ENCODE measurements at regions not wholly inside any gene's neighbourhood (a gene's known extent, or its start where the extent isn't known, plus 50 kb on each side); places are given as distances from the start of the nearest gene placed in this dataset.

DNA sequence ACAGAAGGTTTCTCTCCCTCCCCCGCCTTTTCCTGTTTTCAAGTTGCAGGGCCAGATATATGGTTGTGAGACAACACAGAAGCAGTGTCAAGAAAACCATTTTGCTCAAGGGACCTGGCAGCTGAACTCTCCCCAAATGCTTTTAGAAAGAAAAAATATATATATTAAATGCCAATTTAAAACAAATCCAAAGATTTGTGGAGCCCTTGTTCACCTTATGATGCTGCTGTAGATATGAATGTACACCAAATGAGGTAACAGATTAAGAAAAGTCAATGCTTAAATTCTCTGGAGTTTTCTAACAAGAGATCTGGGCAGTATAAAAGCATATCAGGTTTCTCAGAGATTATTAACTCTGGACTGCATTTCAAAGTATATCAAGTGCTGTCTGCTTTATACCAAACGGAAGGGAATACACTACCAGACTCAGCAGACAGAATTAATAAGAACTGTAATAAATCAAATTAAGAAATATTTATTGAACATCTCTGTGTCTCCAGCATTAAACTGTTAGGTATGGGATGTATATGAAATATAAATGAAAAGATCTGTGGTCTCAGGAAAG, 357.5 kb downstream of the HDGFL1 start:
- no peak for DNase-seq (ENCODE audit: low read depth, low spot score)

DNA sequence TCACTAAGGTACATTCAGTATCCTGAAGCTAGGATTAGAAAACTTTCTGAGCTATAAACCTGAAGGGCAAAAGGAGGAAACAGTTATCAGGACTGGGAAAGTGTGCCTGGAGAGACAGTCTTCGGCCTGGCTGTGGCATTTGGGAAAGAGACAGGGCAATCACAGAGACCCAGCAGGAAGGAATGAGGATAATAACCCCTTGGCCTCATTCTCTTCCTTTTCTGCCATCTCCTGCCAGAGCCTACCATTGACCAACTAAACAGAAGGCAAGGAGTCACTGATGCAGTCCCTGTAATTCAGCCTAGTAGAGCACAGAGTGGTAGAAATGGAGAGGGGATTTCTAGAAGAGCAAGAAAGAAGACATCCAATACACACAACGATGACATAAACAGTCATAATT, 359.4 kb downstream of the HDGFL1 start:
- no peak for DNase-seq (ENCODE audit: low read depth, low spot score)

DNA sequence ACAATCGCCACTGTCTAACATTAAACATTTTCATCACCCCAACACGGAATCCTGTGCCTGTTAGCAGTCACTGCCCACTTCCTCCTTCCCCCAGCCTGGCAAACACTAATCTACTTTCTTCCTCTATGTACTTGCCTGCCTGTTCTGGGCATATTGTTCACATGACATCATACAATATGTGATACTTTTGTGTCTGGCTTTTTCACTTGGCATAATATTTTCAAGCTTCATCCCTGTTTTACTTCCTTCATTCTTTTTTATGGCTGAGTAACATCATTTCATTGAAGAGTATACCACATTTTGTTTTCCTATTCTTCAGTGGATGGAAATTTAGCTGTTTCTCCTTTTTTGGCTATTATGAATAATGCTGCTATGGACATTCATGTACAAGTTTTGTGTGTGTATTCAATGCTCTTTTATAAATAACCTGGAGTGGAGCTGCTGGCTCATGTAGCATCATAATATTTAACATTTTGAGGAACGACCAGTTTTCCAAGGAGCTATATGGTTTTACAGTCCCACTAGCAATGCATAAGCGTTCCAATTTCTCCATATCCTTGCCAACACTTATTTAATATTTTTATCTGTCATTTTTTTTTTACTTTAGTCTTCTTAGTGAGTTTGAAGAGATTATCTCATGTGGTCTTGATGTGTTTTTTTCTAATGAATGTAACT, 360.1 kb downstream of the HDGFL1 start:
- no peak for DNase-seq (ENCODE audit: low read depth, low spot score)

DNA sequence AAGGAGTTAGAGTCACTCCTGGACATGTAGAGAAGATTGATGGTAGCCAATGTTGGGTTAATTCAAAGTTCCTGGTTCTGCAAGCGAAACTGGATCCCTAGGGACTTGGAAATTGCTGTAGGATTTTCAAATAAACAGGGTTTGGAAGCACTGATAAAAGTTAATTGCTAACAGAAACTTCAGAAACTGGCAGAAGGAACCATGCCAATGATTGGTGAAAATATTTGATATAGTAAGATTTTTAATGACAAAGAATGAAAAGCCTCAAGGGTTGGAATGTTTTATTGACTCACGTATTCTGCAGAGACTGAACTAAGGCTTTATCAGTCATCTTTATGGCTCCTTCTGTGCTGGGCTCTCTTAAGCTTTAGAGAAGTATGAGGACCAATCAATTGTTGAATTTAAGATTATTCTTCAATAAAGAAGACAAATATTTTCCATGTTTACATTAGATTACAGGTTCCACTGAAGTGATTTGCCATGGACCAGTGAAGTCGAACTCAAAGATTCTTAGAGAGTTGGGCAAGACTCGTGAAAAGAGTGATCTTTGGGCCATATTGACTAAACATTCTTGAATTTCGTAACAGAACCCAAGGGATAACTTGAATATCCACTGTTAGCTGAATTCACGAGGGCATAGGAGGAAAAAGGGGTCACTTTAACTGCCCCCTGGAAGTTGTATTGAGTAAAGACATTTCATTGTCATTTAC, 371.4 kb downstream of the HDGFL1 start:
- DNase-seq (ENCODE audit: low read depth, low spot score), result no peak

DNA sequence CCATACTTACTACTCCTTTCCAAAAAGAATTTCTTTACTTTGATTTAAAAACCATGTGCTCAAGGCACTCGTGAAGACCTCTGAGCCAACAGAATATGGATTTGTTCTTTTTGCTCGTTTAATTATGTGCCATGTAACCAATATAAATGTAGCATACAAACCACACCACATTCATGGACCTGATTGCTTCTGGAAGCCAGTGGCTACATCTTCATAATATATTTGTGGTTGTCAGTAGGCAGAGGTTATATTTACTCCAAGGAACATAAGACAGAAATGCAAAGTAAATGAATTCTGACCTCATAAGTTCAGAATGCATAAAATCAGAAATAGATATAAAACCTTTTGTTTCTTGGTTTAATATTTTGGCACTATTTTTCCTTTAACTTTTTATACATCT, 373.0 kb downstream of the HDGFL1 start:
- no peak for DNase-seq (ENCODE audit: low read depth, low spot score)

DNA sequence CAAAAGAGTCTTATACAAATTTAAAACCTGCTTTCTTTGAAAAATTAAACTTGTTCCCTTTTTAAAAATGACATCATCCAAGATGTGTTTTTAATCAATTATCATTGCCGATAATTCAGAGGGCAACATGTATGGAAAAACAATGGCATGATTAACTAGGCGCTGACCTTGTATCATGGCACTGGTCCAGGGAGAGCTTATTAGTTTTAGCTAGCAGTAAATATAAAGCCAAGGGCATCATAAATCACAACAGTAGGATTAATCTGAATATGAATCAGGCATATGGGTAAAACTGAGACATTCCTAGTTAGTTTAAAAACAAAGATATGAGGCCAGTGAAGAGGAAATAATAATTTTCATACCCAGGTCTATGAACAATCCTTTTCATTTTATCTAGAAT, 374.0 kb downstream of the HDGFL1 start:
- no peak for DNase-seq (ENCODE audit: low read depth, low spot score)

DNA sequence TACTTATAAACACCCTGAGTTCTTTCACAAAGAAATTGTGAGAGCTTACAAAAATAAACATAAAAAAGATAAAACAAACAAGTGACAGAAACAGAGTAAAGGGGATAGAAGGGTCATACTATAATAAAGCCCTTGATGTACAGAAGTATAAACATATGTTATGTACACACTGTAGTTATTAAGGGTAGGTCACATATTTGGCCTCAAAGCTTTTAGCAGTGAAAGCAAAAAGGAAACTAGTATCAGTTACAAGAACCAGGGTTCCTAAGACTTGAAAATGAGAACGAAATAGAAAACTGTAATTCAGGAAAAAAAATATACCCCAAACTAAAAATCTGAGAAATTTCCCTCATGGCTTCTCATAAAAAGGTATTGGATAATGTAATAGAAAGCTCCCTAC, 380.6 kb downstream of the HDGFL1 start:
- DNase-seq (ENCODE audit: low read depth, low spot score), result no peak

DNA sequence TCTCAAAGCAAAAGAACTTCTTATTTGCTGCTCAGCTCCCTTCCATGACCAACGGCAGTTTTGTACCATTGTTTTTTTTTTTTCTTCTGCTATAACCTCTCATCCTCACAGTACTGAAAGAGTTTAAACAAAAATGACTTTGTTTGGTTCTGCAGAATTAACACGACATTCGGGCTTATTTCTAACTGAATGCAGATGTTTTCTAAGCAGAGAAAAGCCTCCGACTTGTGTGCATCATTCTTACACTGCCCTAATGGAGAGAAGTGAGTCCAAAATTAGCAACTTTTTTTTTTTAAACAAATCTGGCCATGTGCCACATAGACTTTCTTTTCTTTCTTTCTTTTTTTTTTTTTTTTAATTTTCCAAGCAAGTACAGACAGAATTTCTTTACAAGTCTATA, 382.7 kb downstream of the HDGFL1 start:
- no peak for DNase-seq (ENCODE audit: low read depth, low spot score)

DNA sequence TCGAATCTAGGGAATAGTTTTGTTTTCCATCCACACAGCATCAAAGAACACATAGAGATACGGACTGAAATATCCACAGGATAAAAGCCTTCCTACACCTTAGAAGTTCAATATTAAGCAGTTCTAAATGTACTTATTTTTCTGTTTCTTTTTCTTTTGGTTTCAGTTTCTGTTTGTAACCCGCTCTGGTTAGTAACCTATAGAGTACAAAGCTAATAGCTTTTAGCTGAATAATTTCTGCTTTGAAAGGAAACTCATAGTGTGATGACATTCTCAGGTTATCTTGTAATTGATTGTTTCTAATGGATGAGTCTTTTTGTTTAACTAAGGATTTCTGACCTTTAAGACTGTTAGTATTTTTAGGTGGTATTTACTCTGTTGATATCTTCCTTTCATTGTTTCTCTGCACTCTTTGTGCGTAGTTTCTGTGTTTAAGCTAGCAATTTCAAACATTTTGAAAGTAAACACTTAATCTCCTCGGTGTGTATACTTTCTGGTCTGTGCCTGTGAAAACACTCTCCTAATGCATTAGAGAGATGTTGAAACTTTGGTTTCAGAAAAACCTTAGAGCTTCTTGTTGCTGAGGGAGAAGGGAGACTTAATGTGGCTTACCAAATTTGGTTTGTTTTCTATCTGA, 385.5 kb downstream of the HDGFL1 start:
- DNase-seq (ENCODE audit: low read depth, low spot score), result no peak

DNA sequence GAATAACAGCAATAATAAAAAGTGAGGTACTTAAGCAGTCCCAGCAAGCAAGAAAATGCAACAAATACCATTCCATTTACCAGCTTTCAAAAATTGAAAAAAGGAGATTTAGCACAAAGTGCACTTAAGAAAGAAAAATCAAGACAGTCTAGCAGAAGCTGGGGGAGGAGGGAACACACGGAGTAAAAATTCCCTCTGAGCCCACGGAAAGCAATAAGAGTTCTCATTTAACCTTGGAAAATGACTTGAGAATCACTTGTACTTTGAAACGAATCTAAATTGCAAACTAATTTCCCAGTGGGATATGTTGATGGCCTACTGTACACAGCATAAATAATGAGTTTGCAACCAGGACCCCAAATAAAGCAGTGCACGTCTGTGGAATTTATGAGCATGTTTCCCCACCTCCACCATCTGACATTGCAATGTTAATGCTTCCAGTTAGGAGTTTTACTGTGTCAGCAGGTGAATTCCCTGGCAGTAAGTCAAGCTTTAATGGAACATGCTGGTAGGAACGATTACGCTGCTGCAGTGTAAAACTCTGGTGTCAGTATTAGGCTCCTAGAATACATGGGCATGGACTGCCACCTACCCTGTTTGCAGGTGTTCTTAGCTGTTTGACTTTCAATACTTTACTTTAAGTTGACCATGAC, 386.8 kb downstream of the HDGFL1 start:
- no peak for DNase-seq (ENCODE audit: low read depth, low spot score)

DNA sequence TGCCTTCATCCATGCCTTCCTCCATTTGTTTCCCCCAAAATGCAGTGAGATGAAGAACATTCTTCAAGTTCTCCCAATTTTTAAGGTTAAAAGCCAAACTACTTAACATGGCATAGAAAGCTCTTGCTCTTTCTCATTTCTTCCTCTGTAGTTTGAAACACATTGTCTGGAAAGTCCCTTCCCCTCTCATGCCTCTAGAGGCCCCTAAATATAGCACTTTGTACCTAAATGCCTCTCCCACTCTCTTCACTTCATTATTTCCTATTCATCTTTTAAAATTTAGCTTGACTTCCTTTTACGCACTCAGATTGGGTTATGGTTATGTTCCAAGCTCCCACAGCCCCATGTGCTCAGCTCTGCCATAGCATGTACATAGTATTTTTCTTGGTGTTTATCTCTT, 389.3 kb downstream of the HDGFL1 start:
- DNase-seq (ENCODE audit: low read depth, low spot score), result no peak

DNA sequence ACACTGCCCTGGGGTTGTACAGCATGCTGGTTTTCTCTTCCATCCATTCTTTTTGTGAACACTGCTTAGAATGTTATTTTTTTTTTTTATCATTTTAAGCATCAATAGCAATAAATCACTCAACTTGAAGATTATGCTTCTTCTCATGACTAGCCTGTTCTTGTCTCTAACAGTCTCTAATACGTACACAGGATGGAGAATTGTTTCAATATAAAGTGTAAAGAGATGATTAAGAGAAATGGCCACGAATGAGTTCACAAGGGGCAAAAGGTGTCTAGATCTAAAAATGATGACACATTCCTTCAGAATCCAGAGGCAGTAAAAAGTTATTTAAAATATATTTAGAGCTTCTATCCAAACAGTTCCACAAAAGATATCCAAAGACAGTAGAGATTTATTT, 390.2 kb downstream of the HDGFL1 start:
- DNase-seq (ENCODE audit: low read depth, low spot score), result no peak

DNA sequence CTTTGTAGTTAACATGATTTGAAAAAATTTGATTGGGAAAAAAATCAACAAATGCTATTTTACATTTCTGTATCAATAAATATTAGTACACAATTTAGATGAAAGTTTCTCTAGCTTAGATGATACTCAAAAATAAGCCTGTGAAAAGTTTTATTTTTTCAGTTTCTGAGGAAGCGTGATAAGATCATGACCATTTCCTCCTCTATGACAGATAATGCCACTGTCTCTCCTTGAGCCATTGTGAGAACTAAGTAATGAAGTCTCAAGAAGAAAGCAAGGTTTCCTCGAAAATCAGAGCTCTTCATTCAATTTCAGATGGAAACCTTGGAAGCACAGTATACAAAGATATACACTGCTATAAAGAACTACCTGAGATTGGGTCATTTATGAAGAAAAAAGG, 395.0 kb downstream of the HDGFL1 start:
- DNase-seq (ENCODE audit: low read depth, low spot score), result no peak

DNA sequence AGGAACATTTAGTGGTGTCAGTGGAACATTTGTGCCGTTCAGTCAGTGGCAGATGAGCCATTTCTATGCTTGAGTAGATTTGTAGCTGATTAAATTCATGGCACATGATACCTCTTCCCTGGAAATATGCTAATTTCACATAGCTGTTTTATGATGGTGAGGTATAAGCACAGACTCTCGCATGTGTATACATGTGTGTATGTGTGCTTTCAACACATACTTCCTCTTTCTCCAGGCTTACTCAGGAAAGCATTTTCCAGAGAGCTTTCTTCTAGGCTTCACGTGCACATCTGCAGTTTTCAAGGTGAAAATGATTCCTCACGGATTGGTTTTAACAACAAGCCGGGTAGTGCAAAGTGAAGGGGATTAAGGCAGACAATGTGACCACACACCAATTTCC, 396.5 kb downstream of the HDGFL1 start:
- DNase-seq (ENCODE audit: low read depth, low spot score), result no peak

DNA sequence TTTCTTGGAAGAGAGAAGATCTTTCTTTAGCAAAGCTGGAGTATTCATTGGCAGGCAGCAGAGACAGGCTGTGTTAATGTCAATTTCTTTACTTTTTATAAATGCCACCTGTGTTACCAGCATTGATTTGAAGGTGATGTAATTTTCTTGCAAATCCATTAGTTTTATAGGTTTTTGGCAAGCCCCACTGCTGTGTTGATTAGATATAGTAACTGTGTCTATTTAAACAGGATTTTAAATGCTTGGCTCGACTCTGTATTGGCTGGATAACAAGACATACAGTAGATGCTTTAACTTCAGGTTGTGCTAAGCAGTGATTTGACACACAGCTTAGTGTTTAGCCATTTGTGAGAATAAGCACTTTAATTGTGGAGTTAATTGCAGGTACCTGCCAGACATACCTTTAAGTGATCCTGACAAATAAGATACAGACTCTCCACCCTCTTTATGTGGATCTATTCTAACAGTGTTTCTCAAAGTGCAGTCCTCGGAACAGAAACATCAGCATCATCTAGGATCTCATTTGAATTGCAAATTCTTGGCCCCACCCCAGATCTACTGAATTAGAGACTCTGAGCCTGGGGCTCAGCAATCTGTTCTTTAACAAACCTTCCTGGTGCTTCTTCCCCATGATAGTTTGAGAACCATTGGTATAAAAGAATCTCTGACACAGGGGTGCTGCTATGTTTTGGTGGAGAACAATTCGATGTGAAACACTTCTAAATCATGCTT, 397.5 kb downstream of the HDGFL1 start:
- no peak for DNase-seq (ENCODE audit: low read depth, low spot score)

DNA sequence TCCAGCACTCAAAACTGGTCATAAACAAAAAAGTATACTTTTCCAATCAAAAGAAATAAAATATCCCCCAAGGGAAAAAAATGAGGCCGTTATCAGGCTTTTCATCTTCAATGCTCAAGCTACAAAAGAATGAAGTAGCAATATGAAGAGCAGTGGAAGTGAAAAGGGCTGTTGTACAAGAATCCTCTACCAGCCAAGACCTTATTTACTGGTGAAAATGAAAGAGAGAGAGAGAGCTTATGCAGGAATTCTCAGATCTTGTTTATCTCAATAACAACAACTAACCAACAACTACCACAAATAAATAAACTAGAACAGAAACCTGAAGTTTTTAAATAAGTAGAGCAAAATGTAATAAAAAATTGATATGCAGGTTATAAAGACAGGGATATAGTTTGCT, 400.6 kb downstream of the HDGFL1 start:
- no peak for DNase-seq (ENCODE audit: low read depth, low spot score)

DNA sequence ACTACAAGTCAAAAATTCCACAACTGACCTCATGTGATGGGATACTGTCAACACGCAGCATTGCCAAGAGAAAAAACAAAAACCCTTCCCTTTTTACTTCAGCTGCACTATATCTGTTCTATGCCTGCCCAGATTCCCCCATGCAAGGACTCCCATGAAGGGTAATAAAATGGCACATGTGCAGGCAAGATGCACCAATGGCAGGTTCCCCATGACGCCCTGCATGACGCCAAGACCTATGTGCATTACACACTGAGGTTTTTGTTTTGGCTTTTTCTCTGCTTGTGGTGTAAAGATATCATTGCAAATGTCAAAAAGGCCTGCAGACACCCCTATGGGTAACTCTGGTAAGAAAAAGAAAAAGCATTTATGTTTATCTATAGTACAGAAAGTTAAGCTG, 403.4 kb downstream of the HDGFL1 start:
- DNase-seq (ENCODE audit: low read depth, low spot score), result no peak

DNA sequence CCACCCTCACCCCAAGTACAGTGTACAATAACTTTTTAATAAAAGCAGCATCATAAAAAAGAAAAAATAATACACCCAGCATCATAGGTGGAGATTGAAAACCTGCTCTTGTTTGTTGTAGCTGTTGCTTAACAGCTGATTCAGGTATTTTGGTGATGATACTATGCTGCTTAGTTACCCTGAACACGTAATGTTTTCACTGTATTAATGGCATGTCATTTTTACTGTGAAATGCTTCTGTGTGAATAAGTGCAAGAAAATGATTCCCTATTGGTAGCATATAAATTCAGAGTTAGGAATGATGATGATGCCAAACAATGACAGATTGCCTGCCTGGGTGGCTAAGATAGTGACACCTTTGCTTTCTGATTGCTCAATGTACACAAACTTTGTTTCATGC, 405.7 kb downstream of the HDGFL1 start:
- no peak for DNase-seq (ENCODE audit: low read depth, low spot score)

DNA sequence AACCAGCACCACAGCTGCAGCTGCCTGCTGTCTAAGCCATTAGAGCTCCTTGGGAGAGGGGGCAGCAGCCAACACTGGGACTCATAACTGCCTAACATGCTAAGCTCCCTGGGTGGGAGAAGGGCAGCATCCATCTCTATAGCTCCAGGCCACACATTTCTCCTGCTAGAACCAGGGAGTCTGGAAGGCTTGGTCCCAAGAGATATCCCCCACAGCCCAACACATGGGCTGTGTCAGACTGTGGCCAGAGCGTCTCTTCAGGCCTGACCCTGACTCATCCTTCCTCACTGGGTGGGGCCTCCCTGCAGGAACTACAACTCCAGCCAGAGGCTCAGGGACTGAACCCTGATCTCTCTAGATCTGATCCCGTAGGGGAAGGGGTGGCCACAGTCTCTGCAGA, 411.1 kb downstream of the HDGFL1 start:
- no peak for DNase-seq (ENCODE audit: low read depth, low spot score)

DNA sequence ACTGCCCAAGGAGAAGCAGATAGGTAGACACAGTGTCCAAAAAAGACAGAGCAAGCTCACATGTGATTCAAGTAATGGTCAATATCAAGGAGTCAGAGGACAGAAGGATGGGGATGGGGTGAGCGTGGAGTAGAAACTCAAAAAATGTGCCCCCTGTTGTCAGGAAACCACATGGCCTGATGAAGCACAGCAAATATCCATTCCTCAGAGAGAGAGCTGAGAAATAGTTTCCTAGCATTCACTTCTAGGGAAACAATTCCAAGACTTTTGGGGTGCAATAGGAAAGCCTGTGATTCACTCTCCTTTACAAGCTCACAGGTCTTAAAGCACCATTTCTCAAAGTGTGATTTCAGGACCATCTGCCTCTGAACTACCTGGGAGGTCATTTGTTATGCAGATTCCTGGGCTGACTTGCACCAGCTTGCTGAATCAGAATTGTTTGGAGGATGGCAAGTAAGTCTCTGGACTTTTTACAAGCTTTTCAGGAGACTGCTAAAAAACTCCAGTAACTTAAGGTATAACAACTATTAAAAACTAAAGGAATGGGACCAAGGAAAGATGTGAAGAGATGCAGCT, 432.8 kb downstream of the HDGFL1 start:
- no peak for DNase-seq (ENCODE audit: low read depth, low spot score)
